ENCODE measurements at regions not wholly inside any gene's neighbourhood (a gene's known extent, or its start where the extent isn't known, plus 50 kb on each side); places are given as distances from the start of the nearest gene placed in this dataset.

GRCh38 chr2:155062250-155062921, 363.9 kb downstream of the KCNJ3 start:
- Histone ChIP-seq H3K4me2 (replicated peaks; ENCODE audit: low read depth, low read length, poor library complexity, severe bottlenecking) (no peak overlapping the region), H3K27ac (ENCODE audit: low read length in 2 of 2) (no peak overlapping the region), H3K4me1 (ENCODE audit: control insufficient read depth in 2 of 2, insufficient read depth in 2 of 2, low read length in 2 of 2) (no peaks in the 10 kb centered on the region), H3K9ac (ENCODE audit: low read length) (no peak overlapping the region), H3K4me3 (ENCODE audit: control extremely low read depth in 1 of 5, extremely low read depth in 1 of 5, insufficient read depth in 1 of 5, low read depth in 2 of 5, low read length in 4 of 5) (no peak overlapping the region), H3K79me2 (ENCODE audit: control insufficient read depth, insufficient read depth, low read length) (no peaks in the 10 kb centered on the region), H3K36me3 (replicated peaks in 1 of 2; ENCODE audit: control extremely low read depth in 1 of 2, control insufficient read depth in 1 of 2, extremely low read depth in 1 of 2, insufficient read depth in 2 of 2, low read length in 1 of 2) (no peaks in the 10 kb centered on the region), H4K20me1 (ENCODE audit: control insufficient read depth, insufficient read depth, low read length, poor library complexity, severe bottlenecking) (no peaks in the 10 kb centered on the region), H3K9me3 (ENCODE audit: control extremely low read depth in 1 of 3, control insufficient read depth in 2 of 3, insufficient read depth in 1 of 3, low read length in 2 of 3) (peaks cover 0 to 2% (median 1%) of the 10 kb centered on the region in 3 donors), H2AFZ (ENCODE audit: insufficient read depth, low read depth, low read length, poor library complexity, severe bottlenecking) (no peak overlapping the region), H3K27me3 (replicated peaks in 1 of 4; ENCODE audit: control extremely low read depth in 1 of 4, control insufficient read depth in 3 of 4, insufficient read depth in 4 of 4, low read length in 3 of 4) (no peaks in the 10 kb centered on the region)
- POLR2A ChIA-PET: no interaction called here
- ATAC-seq (ENCODE audit: low read depth) (no peak), DNase-seq (no peak)
- Mint-ChIP-seq H3K27ac (no peak overlapping the region), H3K4me3 (no peak overlapping the region), H3K4me1 (no peaks in the 10 kb centered on the region), H3K9me3 (ENCODE audit: insufficient read depth) (peaks cover 5% of the 10 kb centered on the region), H3K27me3 (no peaks in the 10 kb centered on the region)
- intact Hi-C loops (cut with micrococcal nuclease): no loop called here
- CTCF ChIA-PET: no interaction called here
- WGBS (ENCODE audit: insufficient coverage): 92% methylated on average over 2 of the region's 2 CpGs
- TF ChIP-seq EZH2 (IDR thresholded peaks at IDR 0.05; ENCODE audit: borderline replicate concordance, insufficient read depth, low read depth, low read length, poor library complexity, severe bottlenecking) (no peak), CTCF (IDR thresholded peaks at IDR 0.05) (no peak)

GRCh38 chr2:155060896-155061295, 362.4 kb downstream of the KCNJ3 start:
- no peak for ATAC-seq (ENCODE audit: low read depth)
- H3K9me3 Mint-ChIP-seq (ENCODE audit: insufficient read depth): peaks cover 5% of the 10 kb centered on the region
- H3K27me3 Mint-ChIP-seq: no peaks in the 10 kb centered on the region
- no peaks in the 10 kb centered on the region for H3K36me3 ChIP-seq (replicated peaks in 1 of 2; ENCODE audit: control extremely low read depth in 1 of 2, control insufficient read depth in 1 of 2, extremely low read depth in 1 of 2, insufficient read depth in 2 of 2, low read length in 1 of 2)
- no peak overlapping the region for H3K4me3 Mint-ChIP-seq
- no peak overlapping the region for H3K9ac ChIP-seq (ENCODE audit: low read length)
- ChIA-PET POLR2A (no interaction called here), CTCF (no interaction called here)
- TF ChIP-seq EZH2 (IDR thresholded peaks at IDR 0.05; ENCODE audit: borderline replicate concordance, insufficient read depth, low read depth, low read length, poor library complexity, severe bottlenecking): no peak
- TF ChIP-seq CTCF (IDR thresholded peaks at IDR 0.05): no peak
- H3K27ac Mint-ChIP-seq: no peak overlapping the region
- H3K27me3 ChIP-seq (replicated peaks in 1 of 4; ENCODE audit: control extremely low read depth in 1 of 4, control insufficient read depth in 3 of 4, insufficient read depth in 4 of 4, low read length in 3 of 4): no peaks in the 10 kb centered on the region
- H4K20me1 ChIP-seq (ENCODE audit: control insufficient read depth, insufficient read depth, low read length, poor library complexity, severe bottlenecking): no peaks in the 10 kb centered on the region
- H3K4me2 ChIP-seq (replicated peaks; ENCODE audit: low read depth, low read length, poor library complexity, severe bottlenecking): no peak overlapping the region
- H3K4me1 ChIP-seq (ENCODE audit: control insufficient read depth in 2 of 2, insufficient read depth in 2 of 2, low read length in 2 of 2): no peaks in the 10 kb centered on the region
- H3K4me3 ChIP-seq (ENCODE audit: control extremely low read depth in 1 of 5, extremely low read depth in 1 of 5, insufficient read depth in 1 of 5, low read depth in 2 of 5, low read length in 4 of 5): no peak overlapping the region
- H2AFZ ChIP-seq (ENCODE audit: insufficient read depth, low read depth, low read length, poor library complexity, severe bottlenecking): no peak overlapping the region
- H3K9me3 ChIP-seq (ENCODE audit: control extremely low read depth in 1 of 3, control insufficient read depth in 2 of 3, insufficient read depth in 1 of 3, low read length in 2 of 3): peaks cover 0 to 2% (median 1%) of the 10 kb centered on the region in 3 donors
- H3K27ac ChIP-seq (ENCODE audit: low read length in 2 of 2): no peak overlapping the region
- intact Hi-C loops (cut with micrococcal nuclease): no loop called here
- DNase-seq: no peak
- no peaks in the 10 kb centered on the region for H3K4me1 Mint-ChIP-seq
- H3K79me2 ChIP-seq (ENCODE audit: control insufficient read depth, insufficient read depth, low read length): no peaks in the 10 kb centered on the region
- no CpG with 5 or more reads among the region's 1 CpG for WGBS (ENCODE audit: insufficient coverage)

All from B cell (primary cell).